ENCODE measurements at regions not wholly inside any gene's neighbourhood (a gene's known extent, or its start where the extent isn't known, plus 50 kb on each side); places are given as distances from the start of the nearest gene placed in this dataset.

DNA sequence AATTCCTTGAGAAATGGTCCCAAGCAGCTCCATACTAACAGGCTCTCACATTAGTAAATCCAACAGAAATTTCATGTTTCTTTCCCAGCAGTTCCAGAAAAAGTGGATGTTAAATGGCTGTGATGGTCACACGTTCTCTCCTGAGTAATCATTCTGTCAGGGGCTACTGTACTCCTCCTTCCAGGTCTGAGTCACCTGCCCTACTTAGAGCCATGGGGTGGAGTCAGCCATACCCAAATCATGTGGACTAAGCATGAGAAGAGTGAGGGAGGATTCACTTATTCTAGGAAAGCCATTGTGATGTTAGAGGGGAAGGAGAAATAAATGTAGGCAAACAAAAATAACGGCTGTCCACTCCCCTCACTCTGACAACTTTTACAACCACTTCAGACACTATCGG is 547.2 kb downstream of the CSNK1G3 start (continued):
- TF ChIP-seq TEAD4 (IDR thresholded peaks at IDR 0.05; ENCODE audit: low read depth, low read length) (no peak), CHD2 (IDR thresholded peaks at IDR 0.05; ENCODE audit: low read length) (no peak), TAF1 (IDR thresholded peaks at IDR 0.05; ENCODE audit: low read depth, low read length) (no peak), CTBP2 (IDR thresholded peaks at IDR 0.05; ENCODE audit: borderline replicate concordance, insufficient read depth, insufficient read length, low read length) (no peak), TBP (IDR thresholded peaks at IDR 0.05; ENCODE audit: low read depth, low read length) (no peak)

All from H1 (cell line).